Coronary artery (tissue), 2 donors: ENCODE measurements at regions not wholly inside any gene's neighbourhood (a gene's known extent, or its start where the extent isn't known, plus 50 kb on each side); places are given as distances from the start of the nearest gene placed in this dataset.

ENCODE experiments used
- DNase-seq: peaks from one replicate; pipeline ENCODE4 v3.0.0-alpha.2; 2017; ENCODE audit warnings: low spot score
- H3K27ac ChIP-seq, 2 donors: fragments of 200-600 bp; sonication (generic); one replicate each; pipeline ENCODE4 v1.5.1; 2016 to 2019
- H3K4me3 ChIP-seq: fragments of 200-600 bp; sonication (generic); 2 replicates; pipeline ENCODE4 v1.5.1; 2016; ENCODE audit warnings: mild to moderate bottlenecking, moderate library complexity
- TF ChIP-seq, protein P1 (sequence below): fragments of 200-600 bp; sonication (generic); IDR thresholded peaks from one replicate; pipeline ENCODE4 v1.5.1; 2019; ENCODE audit warnings: antibody characterized with exemption

DNA sequence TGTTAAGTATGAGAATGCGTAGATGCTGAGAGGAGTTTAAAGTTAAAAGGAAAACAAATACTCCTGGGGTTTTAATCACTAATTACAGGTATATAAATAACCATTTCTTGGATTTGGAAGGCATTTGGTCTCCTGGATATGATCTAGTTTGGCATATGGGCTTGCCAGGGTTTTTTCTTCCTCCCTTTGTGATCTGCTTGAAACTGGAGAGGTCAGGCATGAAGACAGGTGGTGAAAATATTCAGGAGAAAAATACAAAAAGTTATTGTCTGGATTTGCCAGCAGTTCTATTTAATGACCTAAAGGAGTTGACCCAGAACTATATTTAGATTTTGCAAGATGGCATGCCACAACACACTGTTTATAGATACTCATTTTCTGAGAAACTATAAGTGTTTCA lies 136.3 kb downstream of the DIPK2A start:
- no peak overlapping the region for H3K4me3 ChIP-seq
- TF ChIP-seq, protein P1, sequence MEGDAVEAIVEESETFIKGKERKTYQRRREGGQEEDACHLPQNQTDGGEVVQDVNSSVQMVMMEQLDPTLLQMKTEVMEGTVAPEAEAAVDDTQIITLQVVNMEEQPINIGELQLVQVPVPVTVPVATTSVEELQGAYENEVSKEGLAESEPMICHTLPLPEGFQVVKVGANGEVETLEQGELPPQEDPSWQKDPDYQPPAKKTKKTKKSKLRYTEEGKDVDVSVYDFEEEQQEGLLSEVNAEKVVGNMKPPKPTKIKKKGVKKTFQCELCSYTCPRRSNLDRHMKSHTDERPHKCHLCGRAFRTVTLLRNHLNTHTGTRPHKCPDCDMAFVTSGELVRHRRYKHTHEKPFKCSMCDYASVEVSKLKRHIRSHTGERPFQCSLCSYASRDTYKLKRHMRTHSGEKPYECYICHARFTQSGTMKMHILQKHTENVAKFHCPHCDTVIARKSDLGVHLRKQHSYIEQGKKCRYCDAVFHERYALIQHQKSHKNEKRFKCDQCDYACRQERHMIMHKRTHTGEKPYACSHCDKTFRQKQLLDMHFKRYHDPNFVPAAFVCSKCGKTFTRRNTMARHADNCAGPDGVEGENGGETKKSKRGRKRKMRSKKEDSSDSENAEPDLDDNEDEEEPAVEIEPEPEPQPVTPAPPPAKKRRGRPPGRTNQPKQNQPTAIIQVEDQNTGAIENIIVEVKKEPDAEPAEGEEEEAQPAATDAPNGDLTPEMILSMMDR = no peak
- no peak overlapping the region for H3K27ac ChIP-seq
- no peak for DNase-seq

DNA sequence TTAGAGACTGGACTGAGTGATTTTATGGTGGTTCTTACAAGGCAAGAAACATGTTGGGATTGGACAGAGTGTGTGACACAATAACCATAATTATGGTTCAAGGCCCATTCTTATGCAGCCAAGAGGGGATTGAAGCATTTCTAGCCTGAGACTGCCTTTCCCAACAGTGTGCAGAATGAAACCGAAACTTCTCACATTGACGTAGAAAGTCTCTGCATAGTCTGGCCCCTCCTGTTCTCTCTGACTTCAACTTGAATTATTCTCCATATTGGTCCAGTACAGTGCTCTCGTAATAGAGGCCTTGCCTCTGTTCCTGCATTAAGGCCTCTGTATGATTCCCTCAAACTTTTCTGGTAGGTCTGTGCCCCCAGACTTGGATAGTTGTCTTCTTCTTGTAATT lies 138.3 kb downstream of the DIPK2A start:
- DNase-seq = no peak
- Histone ChIP-seq H3K4me3 (peak overlapping the region; percentile 30), H3K27ac (no peak overlapping the region)
- TF ChIP-seq, protein P1 = no peak

DNA sequence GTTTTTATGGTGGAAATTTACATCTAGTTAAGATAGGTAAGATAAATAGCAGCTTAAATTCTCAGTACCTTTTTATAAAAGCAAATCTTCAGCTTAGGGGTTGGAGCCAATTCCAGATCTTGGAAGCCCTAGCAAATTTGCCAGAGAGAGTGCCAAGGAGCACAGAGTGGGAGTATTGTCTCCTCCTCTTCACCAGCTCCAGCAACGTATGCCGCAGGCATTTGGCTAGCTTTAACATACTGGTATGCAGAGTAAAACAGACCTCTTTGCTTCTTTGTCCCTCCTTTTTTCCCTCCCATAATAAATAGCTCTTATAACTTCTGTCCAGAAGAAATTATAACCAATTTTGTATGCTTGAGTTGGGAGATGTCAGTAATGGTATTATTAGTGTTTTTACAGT lies 140.4 kb downstream of the DIPK2A start:
- TF ChIP-seq, protein P1 = no peak
- DNase-seq = no peak

GRCh38 chr3:144112437-144112836 lies 140.8 kb downstream of the DIPK2A start:
- Histone ChIP-seq H3K27ac (no peak overlapping the region), H3K4me3 (no peak overlapping the region)
- TF ChIP-seq, protein P1 = no peak
- no peak for DNase-seq

More for the DNA sequence above, 140.4 kb downstream of the DIPK2A start:
- no peak overlapping the region for H3K27ac ChIP-seq
- H3K4me3 ChIP-seq = no peak overlapping the region

DNA sequence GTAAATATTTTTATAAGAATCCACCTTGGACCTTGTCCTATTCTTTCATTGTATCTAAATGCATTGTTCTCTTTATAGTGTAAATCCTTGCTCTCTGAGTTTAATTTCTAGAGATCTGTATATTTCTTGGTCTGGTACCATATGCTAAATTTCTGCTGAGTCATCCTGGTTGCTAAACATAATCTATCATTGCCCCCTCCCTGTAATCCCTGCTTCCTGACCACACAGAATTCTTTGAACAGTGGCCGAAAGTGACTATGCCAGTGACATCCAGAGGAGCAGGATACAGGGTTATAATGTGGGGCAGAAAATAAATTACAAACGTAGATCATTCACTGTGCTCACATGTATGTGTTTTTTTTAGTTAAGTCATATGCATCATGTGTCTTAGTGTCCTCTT lies 143.1 kb downstream of the DIPK2A start:
- Histone ChIP-seq H3K27ac (no peak overlapping the region), H3K4me3 (no peak overlapping the region)
- TF ChIP-seq, protein P1 = no peak
- DNase-seq = no peak

GRCh38 chr3:144119633-144120032 lies 148.0 kb downstream of the DIPK2A start:
- no peak for DNase-seq
- Histone ChIP-seq H3K4me3 (no peak overlapping the region), H3K27ac (no peak overlapping the region)
- TF ChIP-seq, protein P1 = no peak

- no peak for DNase-seq
- H3K4me3 ChIP-seq = no peak overlapping the region
- TF ChIP-seq, protein P1 = no peak
- H3K27ac ChIP-seq = no peak overlapping the region
These were observed 150.0 kb downstream of the DIPK2A start for GRCh38 chr3:144121661-144122060.
